Epithelial cell of proximal tubule (primary cell): ENCODE measurements at regions not wholly inside any gene's neighbourhood (a gene's known extent, or its start where the extent isn't known, plus 50 kb on each side); places are given as distances from the start of the nearest gene placed in this dataset.
"Not testable (repeated sequence)": the region's sequence is repeated elsewhere in the genome, so short reads cannot be mapped to it uniquely, and the experiment has no call there.

ENCODE experiments used
- DNase-seq: peaks from one replicate; pipeline ENCODE4 v3.0.0-alpha.2; 2011; ENCODE audit warnings: low read depth
- H3K4me3 ChIP-seq: 2 replicates; pipeline ENCODE4 v1.5.1; 2011; ENCODE audit warnings: low read depth, mild to moderate bottlenecking, low read length
- TF ChIP-seq, protein P1 (sequence below): conservative IDR thresholded peaks from 2 replicates; pipeline ENCODE4 v1.5.1; 2012; ENCODE audit warnings: low read depth, mild to moderate bottlenecking, low read length

- DNase-seq = no peak
- TF ChIP-seq, protein P1, sequence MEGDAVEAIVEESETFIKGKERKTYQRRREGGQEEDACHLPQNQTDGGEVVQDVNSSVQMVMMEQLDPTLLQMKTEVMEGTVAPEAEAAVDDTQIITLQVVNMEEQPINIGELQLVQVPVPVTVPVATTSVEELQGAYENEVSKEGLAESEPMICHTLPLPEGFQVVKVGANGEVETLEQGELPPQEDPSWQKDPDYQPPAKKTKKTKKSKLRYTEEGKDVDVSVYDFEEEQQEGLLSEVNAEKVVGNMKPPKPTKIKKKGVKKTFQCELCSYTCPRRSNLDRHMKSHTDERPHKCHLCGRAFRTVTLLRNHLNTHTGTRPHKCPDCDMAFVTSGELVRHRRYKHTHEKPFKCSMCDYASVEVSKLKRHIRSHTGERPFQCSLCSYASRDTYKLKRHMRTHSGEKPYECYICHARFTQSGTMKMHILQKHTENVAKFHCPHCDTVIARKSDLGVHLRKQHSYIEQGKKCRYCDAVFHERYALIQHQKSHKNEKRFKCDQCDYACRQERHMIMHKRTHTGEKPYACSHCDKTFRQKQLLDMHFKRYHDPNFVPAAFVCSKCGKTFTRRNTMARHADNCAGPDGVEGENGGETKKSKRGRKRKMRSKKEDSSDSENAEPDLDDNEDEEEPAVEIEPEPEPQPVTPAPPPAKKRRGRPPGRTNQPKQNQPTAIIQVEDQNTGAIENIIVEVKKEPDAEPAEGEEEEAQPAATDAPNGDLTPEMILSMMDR = no peak
- H3K4me3 ChIP-seq = no peak overlapping the region
These were observed 525.5 kb downstream of the KIF2B start for GRCh38 chr17:54348234-54348633.

DNA sequence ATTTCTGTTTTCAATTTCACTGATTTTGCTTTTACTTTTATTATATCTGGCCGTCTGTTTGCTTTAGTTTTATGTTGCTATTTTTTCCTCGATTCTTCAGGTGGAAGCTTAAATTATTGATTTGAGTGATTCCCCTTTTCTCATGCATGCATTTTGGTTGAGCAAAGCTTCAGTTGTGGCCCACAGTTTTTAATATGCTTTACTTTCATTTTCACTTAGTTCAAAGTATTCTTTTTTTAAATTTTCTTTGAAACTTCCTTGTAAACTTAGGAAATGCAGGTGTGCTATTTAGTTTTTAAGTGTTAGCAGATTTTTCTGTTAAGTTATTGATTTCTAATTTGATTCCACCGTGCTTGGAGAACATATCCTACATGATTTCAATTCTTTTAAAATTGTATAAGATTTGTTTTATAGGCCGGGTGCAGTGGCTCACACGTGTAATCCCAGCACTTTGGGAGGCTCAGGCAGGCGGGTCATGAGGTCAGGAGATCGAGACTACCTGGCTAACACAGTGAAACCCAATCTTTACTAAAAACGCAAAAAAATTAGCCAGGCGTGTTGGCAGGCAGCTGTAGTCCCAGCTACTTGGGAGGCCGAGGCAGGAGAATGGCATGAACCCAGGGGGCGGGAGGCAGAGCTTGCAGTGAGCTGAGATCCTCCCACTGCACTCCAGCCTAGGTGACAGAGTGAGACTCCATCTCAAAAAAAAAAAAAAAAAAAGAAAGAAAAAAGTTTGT is 531.2 kb downstream of the KIF2B start:
- peak overlapping the region; percentile 34 for H3K4me3 ChIP-seq
- no peak for DNase-seq
- TF ChIP-seq, protein P1 = no peak

DNA sequence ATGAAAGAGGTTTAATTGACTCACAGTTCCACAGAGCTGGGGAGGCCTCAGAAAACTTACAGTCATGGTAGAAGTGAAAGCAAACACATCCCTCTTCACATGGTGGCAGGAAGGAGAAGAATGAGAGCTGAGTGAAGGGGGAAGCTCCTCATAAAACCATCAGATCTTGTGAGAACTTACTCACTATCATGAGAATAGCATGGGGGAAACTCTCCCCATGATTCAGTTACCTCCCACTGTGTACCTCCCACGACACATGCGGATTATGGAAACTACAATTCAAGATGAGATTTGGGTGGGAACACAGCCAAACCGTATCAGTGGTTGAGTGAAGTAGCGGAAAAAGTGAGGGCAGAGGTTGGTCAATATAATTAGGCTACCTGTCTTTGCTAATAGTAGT is 538.3 kb downstream of the KIF2B start:
- DNase-seq, H3K4me3 ChIP-seq: not testable (repeated sequence)

DNA sequence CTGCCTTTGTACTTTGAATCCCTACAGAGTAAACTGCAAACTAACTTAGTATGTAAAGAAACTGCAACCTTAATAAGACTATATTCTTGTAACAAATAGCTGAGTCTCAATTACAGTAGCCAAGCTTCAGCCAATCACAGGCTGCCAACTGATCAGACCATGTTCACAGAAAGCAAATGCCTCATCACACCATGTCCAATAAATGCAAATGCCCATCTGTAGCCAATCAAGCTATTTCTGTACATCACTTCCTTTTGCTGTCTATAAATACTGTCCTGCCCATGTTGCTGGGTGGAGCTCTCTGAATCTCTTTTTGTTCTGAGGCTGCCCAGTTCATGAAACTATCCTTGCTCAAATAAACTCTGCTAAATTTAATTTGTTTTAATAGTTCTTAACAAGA is 531.7 kb upstream of the TOM1L1 start:
- TF ChIP-seq, protein P1 = no peak
- H3K4me3 ChIP-seq = no peak overlapping the region
- DNase-seq = no peak

- TF ChIP-seq, protein P1 = no peak
- H3K4me3 ChIP-seq = no peak overlapping the region
- DNase-seq = no peak
These were observed 528.4 kb upstream of the TOM1L1 start for GRCh38 chr17:54372069-54372749.

- TF ChIP-seq, protein P1 = no peak
- no peak for DNase-seq
These were observed 526.7 kb upstream of the TOM1L1 start for GRCh38 chr17:54373970-54374369.

DNA sequence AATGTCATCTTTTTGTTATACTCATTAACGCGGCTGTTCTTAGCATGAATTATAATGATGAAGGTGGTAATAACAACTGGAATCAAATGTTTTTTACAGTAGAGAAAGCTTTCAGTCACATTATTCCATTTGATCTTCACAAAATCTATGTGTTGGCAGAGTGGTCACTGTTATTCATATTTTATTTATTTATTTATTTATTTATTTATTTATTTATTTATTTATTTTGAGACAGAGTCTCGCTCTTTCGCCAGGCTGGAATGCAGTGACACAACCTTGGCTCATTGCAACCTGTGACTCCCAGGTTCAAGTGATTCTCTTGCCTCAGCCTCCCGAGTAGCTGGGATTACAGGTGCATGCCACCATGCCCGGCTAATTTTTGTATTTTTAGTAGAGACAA is 524.2 kb upstream of the TOM1L1 start:
- DNase-seq, H3K4me3 ChIP-seq: not testable (repeated sequence)

More at GRCh38 chr17:54373970-54374369, 526.7 kb upstream of the TOM1L1 start:
- no peak overlapping the region for H3K4me3 ChIP-seq

GRCh38 chr17:54381482-54381881 is 519.2 kb upstream of the TOM1L1 start:
- no peak for DNase-seq
- TF ChIP-seq, protein P1 = no peak
- no peak overlapping the region for H3K4me3 ChIP-seq
